Heart left ventricle (tissue), 16 donors: ENCODE measurements at regions not wholly inside any gene's neighbourhood (a gene's known extent, or its start where the extent isn't known, plus 50 kb on each side); places are given as distances from the start of the nearest gene placed in this dataset.

Source experiments
- ATAC-seq, 4 donors: fragments of 200-7000 bp; cut with Tn5 transposase; one replicate each; pipeline ENCODE4 v1.9.1; 2020 to 2022; ENCODE audit warnings: moderate library complexity in 4 of 4, mild to moderate bottlenecking in 3 of 4, moderate number of reproducible peaks in 1 of 4
- DNase-seq, 5 donors: peaks; one replicate each; pipeline ENCODE4 v3.0.0-alpha.2; 2020
- H3K27ac ChIP-seq, 12 donors: fragments of 200-600 bp; sonication (generic) in 4 of 12; one replicate each; pipeline versions ENCODE4 v1.5.0 to v1.8.0; 2016 to 2022; ENCODE audit warnings: mild to moderate bottlenecking in 2 of 12
- H3K27me3 ChIP-seq, 9 donors: fragments of 200-600 bp; sonication (generic) in 2 of 9; one replicate each; pipeline versions ENCODE4 v1.5.1 to v1.8.0; 2016 to 2022; ENCODE audit warnings: mild to moderate bottlenecking in 3 of 9
- H3K36me3 ChIP-seq, 9 donors: fragments of 200-600 bp; sonication (generic) in 2 of 9; one replicate each; pipeline versions ENCODE4 v1.5.0 to v1.8.0; 2018 to 2022; ENCODE audit warnings: mild to moderate bottlenecking in 2 of 9
- H3K4me1 ChIP-seq, 12 donors: fragments of 200-600 bp; sonication (generic) in 4 of 12; one replicate each; pipeline versions ENCODE4 v1.5.0 to v1.8.0; 2016 to 2022; ENCODE audit warnings: mild to moderate bottlenecking in 3 of 12
- H3K4me3 ChIP-seq, 12 donors: fragments of 200-600 bp; sonication (generic) in 4 of 12; one replicate each; pipeline versions ENCODE4 v1.5.0 to v1.8.0; 2017 to 2022; ENCODE audit warnings: mild to moderate bottlenecking in 9 of 12, moderate library complexity in 4 of 12
- H3K9me3 ChIP-seq, 12 donors: fragments of 200-600 bp; sonication (generic) in 4 of 12; one replicate each; pipeline versions ENCODE4 v1.5.0 to v1.8.0; 2016 to 2022; ENCODE audit warnings: mild to moderate bottlenecking in 1 of 12
- POLR2A ChIP-seq, 2 donors: fragments of 450-650 bp; IDR thresholded peaks; one replicate each; pipeline ENCODE4 v1.6.1; 2017; ENCODE audit warnings: antibody characterized with exemption in 2 of 2, mild to moderate bottlenecking in 2 of 2, moderate library complexity in 2 of 2
- WGBS, 4 donors: extraction: QIAGEN DNeasy Blood & Tissue Kit in 2 of 4; methylation state at CpG; one replicate each; pipeline versions ENCODE4 v1.1.5 to v1.1.7; 2013 to 2018; 5-methylcytosine and 5-hydroxymethylcytosine counted together
- intact Hi-C, 10 donors: fragments of 100-400 bp; cut with DNase I; formaldehyde crosslinking; loops; one replicate each; pipeline versions ENCODE4 v1.11.1 to v1.14.2; 2022
- TF ChIP-seq, protein P1 (sequence below), 12 donors: fragments of 200-600 bp; sonication (generic) in 4 of 12; IDR thresholded peaks; one replicate each; pipeline versions ENCODE4 v1.5.0 to v1.8.0; 2018 to 2022; ENCODE audit warnings: antibody characterized with exemption in 12 of 12, mild to moderate bottlenecking in 5 of 12
- donor health status: ischemic (EF 13 %, LVEDD 7.1; RV severe dilation, severe dysfunction).
- donor health status: healthy with polysubstance abuse.
- donor health status: DM: no; HTN: yes; CAD: no.
- donor health status: DM: no; HTN: no; CAD: no.
- donor health status: ischemic (EF 25% LVEDD 6.9; RV normal size, moderate dysfunction).
- donor health status: ischemic (EF 25% LVEDD 5.7; RV mildly dilated, moderate dysfunction).
- donor health status: healthy.
- donor health status: DM: yes; HTN: yes; CAD: no.
- donor health status: ischemic (EF 35%, LVEDD 5.7; RV mildly dilated, moderate dysfunction).
- donor health status: nonischemic (EF 11% LVEDD 7.7; RV severe dilation, severe dysfunction).
- donor health status: DM: yes; HTN: yes; CAD: no.
- donor health status: PGD.
- donor health status: ischemic (EF 29% LVEDD 5.4; RV normal size, mild dysfunction).
- donor health status: nonischemic (EF 23%, LVEDD 6.1; RV moderate dilation, normal function).

DNA sequence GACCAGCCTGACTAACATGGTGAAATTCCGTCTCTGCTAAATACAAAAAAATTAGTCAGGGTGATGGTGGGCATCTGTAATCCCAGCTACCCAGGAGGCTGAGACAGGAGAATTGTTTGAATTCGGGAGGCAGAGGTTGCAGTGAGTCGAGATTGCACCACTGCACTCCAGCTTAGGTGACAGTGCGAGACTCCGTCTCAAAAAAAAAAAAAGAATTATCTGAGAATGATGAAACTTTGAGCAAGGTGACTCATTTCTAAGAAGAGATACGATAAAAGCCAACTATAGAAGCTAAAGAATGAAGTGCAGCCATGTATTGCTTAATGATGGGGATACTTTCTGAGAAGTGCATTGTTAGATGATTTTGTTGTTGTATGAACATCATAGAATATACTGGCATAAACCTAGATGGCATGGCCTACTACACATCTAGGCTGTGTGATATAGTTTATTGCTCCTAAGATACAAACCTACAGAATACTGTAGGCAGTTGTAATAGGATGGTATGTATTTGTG lies 64.7 kb downstream of the SNRPE start:
- Histone ChIP-seq H3K27ac (no peak overlapping the region), H3K27me3 (no peaks in the 10 kb centered on the region), H3K4me1 (no peaks in the 10 kb centered on the region), H3K4me3 (no peak overlapping the region), H3K36me3 (no peaks in the 10 kb centered on the region), H3K9me3 (no peaks in the 10 kb centered on the region)
- DNase-seq (no peak), ATAC-seq (no peak)
- intact Hi-C loops, result no loop called here
- WGBS, 4 donors, result 91 to 96% (median 92%) methylated on average over 6 of the region's 6 CpGs
- TF ChIP-seq, protein P1, sequence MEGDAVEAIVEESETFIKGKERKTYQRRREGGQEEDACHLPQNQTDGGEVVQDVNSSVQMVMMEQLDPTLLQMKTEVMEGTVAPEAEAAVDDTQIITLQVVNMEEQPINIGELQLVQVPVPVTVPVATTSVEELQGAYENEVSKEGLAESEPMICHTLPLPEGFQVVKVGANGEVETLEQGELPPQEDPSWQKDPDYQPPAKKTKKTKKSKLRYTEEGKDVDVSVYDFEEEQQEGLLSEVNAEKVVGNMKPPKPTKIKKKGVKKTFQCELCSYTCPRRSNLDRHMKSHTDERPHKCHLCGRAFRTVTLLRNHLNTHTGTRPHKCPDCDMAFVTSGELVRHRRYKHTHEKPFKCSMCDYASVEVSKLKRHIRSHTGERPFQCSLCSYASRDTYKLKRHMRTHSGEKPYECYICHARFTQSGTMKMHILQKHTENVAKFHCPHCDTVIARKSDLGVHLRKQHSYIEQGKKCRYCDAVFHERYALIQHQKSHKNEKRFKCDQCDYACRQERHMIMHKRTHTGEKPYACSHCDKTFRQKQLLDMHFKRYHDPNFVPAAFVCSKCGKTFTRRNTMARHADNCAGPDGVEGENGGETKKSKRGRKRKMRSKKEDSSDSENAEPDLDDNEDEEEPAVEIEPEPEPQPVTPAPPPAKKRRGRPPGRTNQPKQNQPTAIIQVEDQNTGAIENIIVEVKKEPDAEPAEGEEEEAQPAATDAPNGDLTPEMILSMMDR (IDR thresholded peaks at IDR 0.05), result no peak
- no peak for TF ChIP-seq POLR2A (IDR thresholded peaks at IDR 0.05)

DNA sequence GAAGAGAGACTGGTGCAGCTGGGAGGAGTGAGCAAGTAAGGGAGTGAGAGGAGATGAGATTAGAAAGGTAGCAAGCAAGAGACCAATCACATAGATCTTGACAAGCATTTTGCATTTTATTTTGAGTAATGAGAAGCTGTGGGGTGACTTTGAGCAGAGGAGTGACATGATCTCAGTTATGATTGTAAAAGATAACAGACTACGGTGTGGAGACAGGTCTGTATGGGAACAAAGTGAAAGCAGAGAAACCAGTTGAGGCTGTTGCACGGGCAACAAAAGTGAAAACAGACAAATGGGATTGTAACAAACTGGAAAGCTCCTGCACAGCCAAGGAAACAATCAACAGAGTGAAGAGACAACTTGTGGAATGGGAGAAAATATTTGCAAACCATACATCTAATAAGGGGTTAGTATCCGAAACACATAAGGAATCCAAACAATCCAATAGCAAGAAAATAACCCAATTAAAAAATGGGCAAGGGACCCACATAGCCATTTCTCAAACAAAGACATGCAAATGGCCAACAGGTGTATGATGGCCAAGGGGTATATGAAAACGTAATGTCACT lies 68.4 kb downstream of the SNRPE start:
- H3K27ac ChIP-seq, result no peak overlapping the region
- no peaks in the 10 kb centered on the region for H3K9me3 ChIP-seq
- peaks cover 0 to 6% (median 0%) of the 10 kb centered on the region in 12 donors for H3K4me1 ChIP-seq
- no peak for DNase-seq
- no peaks in the 10 kb centered on the region for H3K36me3 ChIP-seq
- peaks cover 0 to 4% (median 0%) of the 10 kb centered on the region in 9 donors for H3K27me3 ChIP-seq
- intact Hi-C loops, result no loop called here
- no peak overlapping the region for H3K4me3 ChIP-seq
- no peak for TF ChIP-seq POLR2A (IDR thresholded peaks at IDR 0.05)
- TF ChIP-seq, protein P1 (IDR thresholded peaks at IDR 0.05), result no peak
- ATAC-seq, result no peak
- 68 to 76% (median 73%) methylated on average over 4 of the region's 4 CpGs for WGBS, 4 donors

GRCh38 chr1:203930342-203930741 lies 68.9 kb downstream of the SNRPE start:
- 67 to 94% (median 81%) methylated on average over 3 of the region's 3 CpGs for WGBS, 4 donors
- Histone ChIP-seq H3K4me1 (peaks cover 0 to 6% (median 0%) of the 10 kb centered on the region in 12 donors), H3K4me3 (no peak overlapping the region), H3K27me3 (peaks cover 0 to 4% (median 0%) of the 10 kb centered on the region in 9 donors), H3K9me3 (no peaks in the 10 kb centered on the region), H3K27ac (no peak overlapping the region), H3K36me3 (no peaks in the 10 kb centered on the region)
- intact Hi-C loops, result no loop called here
- no peak for ATAC-seq
- DNase-seq, result no peak
- TF ChIP-seq, protein P1 (IDR thresholded peaks at IDR 0.05), result no peak
- no peak for TF ChIP-seq POLR2A (IDR thresholded peaks at IDR 0.05)

DNA sequence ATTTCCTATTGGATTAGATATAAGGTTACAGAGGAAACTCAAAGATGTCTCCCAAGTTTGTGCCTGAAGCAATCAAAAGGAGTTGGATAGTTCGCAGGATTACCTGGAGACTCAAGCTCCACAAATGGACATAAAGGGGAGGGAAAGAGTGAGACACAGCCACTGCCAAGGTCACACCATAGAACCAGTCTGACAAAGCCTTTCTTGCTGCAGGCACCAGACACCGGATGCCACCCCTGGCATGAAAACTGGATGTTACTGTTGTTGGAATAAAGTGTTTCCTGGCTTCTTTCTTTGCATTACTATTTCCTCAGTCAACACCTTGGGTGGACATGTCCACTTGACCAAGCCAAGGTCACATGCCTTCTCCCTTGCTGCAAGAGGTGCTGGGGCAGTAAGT lies 70.6 kb downstream of the SNRPE start:
- Histone ChIP-seq H3K27ac (no peak overlapping the region), H3K27me3 (peaks cover 0 to 4% (median 0%) of the 10 kb centered on the region in 9 donors), H3K4me1 (peaks cover 0 to 6% (median 0%) of the 10 kb centered on the region in 12 donors), H3K4me3 (no peak overlapping the region), H3K9me3 (no peaks in the 10 kb centered on the region), H3K36me3 (no peaks in the 10 kb centered on the region)
- intact Hi-C loops, result no loop called here
- ATAC-seq (no peak), DNase-seq (no peak)
- WGBS, 4 donors, result 79 to 91% (median 82%) methylated on average over 2 of the region's 2 CpGs
- TF ChIP-seq, protein P1 (IDR thresholded peaks at IDR 0.05), result no peak
- no peak for TF ChIP-seq POLR2A (IDR thresholded peaks at IDR 0.05)
